ENCODE measurements at regions not wholly inside any gene's neighbourhood (a gene's known extent, or its start where the extent isn't known, plus 50 kb on each side); places are given as distances from the start of the nearest gene placed in this dataset.
"Not testable (repeated sequence)": the region's sequence is repeated elsewhere in the genome, so short reads cannot be mapped to it uniquely, and the experiment has no call there.

DNA sequence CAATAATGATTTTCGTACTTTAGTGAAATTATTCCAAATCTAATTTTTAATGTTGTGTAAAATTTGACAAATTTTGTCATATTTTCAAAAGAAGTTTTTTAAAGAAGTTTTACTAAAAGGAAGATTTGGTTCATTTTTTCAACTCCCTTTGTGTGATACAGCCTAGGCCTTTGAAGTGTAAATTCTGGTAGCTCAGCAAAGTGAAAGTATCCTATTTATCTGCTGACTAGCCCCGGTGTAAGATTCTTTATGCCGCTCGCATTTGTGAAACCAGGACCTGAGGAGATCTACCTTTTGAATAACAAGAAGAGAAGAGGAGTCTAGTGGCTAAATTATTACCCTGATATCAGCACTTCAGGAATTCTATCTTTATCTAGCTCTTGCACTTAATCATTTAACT lies 177.4 kb downstream of the JRKL start:
- DNase-seq (ENCODE audit: low read depth): peak; percentile 10
- peak overlapping the region; percentile 32 for H3K4me3 ChIP-seq (ENCODE audit: low read depth, low read length)
- TF ChIP-seq, protein P1, sequence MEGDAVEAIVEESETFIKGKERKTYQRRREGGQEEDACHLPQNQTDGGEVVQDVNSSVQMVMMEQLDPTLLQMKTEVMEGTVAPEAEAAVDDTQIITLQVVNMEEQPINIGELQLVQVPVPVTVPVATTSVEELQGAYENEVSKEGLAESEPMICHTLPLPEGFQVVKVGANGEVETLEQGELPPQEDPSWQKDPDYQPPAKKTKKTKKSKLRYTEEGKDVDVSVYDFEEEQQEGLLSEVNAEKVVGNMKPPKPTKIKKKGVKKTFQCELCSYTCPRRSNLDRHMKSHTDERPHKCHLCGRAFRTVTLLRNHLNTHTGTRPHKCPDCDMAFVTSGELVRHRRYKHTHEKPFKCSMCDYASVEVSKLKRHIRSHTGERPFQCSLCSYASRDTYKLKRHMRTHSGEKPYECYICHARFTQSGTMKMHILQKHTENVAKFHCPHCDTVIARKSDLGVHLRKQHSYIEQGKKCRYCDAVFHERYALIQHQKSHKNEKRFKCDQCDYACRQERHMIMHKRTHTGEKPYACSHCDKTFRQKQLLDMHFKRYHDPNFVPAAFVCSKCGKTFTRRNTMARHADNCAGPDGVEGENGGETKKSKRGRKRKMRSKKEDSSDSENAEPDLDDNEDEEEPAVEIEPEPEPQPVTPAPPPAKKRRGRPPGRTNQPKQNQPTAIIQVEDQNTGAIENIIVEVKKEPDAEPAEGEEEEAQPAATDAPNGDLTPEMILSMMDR (IDR thresholded peaks at IDR 0.05; ENCODE audit: insufficient read depth, low read length): no peak

DNA sequence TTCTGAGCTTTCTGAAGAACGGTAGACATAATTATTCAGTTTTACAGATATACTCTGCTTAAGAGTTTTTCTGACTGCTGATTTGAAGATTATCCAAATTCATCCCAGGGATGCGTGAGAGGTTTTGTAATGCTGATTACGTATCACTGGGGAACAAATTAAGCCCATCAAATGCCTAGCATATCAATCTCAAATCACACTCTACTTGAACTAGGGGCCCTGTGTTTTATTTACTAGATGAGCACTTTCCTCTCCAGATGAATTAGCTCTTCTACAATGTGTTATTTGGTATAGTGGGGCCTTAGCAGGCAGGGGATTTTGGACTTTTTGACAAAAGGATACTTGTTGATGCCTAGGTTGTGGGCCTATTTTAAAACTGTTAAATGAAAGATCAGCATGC lies 177.9 kb downstream of the JRKL start:
- no peak overlapping the region for H3K4me3 ChIP-seq (ENCODE audit: low read depth, low read length)
- DNase-seq (ENCODE audit: low read depth): no peak
- TF ChIP-seq, protein P1 (IDR thresholded peaks at IDR 0.05; ENCODE audit: insufficient read depth, low read length): no peak

DNA sequence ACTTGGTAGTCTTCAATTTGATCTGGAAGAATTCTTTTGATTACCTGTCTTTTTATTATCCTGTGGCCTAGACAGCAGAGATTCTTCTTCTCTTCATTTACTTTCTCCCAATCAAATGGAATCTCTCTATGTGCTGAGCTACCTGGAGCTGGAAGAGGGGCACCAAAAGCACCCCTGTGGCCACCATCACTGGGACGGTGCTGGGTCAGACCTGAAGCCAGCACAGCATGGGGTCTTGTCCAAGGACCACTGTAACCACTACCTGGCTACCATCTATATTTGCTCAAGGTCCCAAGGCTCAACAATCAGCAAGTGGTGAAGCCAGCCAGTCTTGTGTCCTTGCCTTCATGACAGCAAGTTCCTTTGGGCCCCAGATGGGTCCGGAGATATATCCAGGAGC lies 186.6 kb downstream of the JRKL start:
- no peak for DNase-seq (ENCODE audit: low read depth)
- TF ChIP-seq, protein P1 (IDR thresholded peaks at IDR 0.05; ENCODE audit: insufficient read depth, low read length): no peak
- no peak overlapping the region for H3K4me3 ChIP-seq (ENCODE audit: low read depth, low read length)

DNA sequence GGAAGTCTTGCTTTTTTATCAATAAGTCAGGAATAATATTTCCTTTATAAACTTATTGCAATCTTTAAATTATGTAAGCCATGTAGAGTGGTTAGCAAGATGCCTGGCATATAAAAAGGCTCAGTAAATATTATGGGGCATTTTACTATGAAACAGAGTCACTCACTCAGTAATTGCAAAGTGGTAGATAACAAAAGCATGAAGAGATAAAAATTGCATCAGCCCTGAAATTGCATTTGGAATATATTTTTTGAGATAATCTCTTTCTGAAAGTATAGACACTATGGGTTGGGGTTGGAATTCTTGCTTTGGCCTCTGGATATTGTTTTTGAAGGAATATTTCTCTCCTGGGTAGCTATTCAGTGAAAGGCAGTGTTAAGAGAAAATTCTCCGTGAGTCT lies 188.6 kb downstream of the JRKL start:
- DNase-seq (ENCODE audit: low read depth): no peak
- H3K4me3 ChIP-seq (ENCODE audit: low read depth, low read length): no peak overlapping the region
- TF ChIP-seq, protein P1 (IDR thresholded peaks at IDR 0.05; ENCODE audit: insufficient read depth, low read length): no peak

DNA sequence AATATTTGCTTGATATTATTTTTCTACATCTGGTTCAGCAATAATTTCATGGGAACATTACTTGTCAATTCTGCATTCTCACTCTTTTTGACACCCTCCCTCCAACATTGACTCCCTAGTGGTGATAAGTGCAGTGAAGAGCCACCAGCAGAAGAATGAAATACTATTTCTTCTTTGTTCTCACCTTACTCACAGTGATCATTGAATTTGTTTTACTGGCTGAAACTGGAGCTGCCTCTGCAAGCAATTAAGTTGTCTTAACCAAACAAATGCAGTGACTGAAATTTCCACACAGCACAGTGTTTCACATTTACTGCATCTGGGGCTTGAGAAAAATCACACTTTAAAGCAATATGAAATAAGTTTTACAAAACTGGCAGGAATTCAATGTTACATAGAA lies 189.8 kb downstream of the JRKL start:
- H3K4me3 ChIP-seq (ENCODE audit: low read depth, low read length): no peak overlapping the region
- TF ChIP-seq, protein P1 (IDR thresholded peaks at IDR 0.05; ENCODE audit: insufficient read depth, low read length): no peak
- no peak for DNase-seq (ENCODE audit: low read depth)

DNA sequence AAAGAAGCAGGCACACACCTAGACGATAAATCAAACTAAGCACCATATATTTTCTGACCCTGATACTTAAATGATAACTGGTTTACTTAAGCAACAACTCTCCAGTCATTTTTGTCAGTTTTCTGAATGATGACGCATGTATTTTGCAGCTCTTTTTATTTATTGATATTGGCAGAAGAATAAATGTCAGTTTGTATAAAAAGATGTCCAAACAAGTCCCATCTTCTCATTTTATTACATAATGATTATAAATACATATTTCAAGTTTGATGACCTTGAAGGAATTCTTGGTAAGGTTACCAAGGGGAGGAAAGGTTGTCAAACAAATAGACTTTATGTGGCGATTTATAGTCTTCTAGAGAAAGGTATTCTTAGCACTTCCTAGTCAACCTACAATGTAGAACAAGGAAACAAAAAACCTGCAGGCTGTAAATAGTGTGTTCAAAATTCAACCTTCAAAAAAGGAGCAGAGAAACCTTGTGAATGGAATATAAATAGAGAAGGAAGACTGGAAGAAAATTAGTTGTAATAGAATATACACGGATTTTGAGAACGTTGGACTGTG lies 190.7 kb downstream of the JRKL start:
- no peak for DNase-seq (ENCODE audit: low read depth)
- TF ChIP-seq, protein P1 (IDR thresholded peaks at IDR 0.05; ENCODE audit: insufficient read depth, low read length): no peak

DNA sequence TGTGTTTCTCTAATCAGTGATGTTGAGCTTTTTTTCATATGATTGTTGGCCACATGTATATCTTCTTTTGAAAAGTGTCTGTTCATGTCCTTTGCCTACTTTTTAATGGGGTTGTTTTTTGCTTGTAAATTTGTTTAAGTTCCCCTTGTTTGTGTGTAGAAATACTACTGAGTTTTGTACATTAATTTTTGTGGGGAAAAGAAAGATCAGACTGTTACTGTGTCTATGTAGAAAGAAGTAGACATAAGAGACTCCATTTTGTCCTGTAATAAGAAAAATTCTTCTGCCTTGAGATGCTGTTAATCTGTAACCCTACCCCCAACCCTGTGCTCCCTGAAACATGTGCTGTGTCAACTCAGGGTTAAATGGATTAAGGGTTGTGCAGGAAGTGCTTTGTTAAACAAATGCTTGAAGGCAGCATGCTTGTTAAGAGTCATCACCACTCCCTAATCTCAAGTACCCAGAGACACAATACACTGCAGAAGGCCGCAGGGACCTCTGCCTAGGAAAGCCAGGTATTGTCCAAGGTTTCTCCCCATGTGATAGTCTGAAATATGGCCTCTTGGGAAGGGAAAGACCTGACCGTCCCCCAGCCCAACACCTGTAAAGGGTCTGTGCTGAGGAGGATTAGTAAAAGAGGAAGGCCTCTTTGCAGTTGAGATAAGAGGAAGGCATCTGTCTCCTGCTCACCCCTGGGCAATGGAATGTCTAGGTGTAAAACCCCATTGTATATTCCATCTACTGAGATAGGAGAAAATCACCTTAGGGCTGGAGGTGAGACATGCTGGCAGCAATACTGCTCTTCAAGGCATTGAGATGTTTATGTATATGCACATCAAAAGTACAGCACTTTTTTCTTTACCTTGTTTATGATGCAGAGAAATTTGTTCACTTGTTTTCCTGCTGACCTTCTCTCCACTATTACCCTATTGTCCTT lies 196.4 kb downstream of the JRKL start:
- H3K4me3 ChIP-seq (ENCODE audit: low read depth, low read length); DNase-seq (ENCODE audit: low read depth): not testable (repeated sequence)

More for the DNA sequence above, 190.7 kb downstream of the JRKL start:
- no peak overlapping the region for H3K4me3 ChIP-seq (ENCODE audit: low read depth, low read length)

DNA sequence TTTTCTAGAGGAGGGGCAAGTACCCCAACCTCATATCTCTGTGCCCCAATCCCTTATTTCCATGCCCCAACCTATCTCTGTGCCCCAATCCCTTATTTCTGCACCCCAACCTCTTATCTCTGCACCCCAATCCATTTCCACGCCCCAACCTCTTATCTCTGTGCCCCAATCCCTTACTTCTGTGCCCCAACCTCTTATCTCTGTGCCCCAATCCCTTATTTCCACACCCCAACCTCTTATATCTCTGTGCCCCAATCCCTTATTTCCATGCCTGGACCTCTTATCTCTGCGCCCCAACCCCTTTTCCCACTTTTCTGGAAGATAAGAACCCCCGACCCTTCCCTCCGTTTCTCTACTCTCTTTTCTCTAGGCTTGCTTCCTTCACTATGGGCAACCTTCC lies 199.0 kb downstream of the JRKL start:
- not testable (repeated sequence) for H3K4me3 ChIP-seq (ENCODE audit: low read depth, low read length); DNase-seq (ENCODE audit: low read depth)

Measured in fibroblast of the aortic adventitia (primary cell).